NCI-H69 (cell line): ENCODE measurements at regions not wholly inside any gene's neighbourhood (a gene's known extent, or its start where the extent isn't known, plus 50 kb on each side); places are given as distances from the start of the nearest gene placed in this dataset.

ENCODE experiments used
- DNase-seq: peaks from one replicate; lab custom pipeline; 2025; lab: John Stamatoyannopoulos, UW

GRCh38 chrY:21370494-21370893 is 140.6 kb upstream of the RBMY1B start:
- no peak for DNase-seq

DNA sequence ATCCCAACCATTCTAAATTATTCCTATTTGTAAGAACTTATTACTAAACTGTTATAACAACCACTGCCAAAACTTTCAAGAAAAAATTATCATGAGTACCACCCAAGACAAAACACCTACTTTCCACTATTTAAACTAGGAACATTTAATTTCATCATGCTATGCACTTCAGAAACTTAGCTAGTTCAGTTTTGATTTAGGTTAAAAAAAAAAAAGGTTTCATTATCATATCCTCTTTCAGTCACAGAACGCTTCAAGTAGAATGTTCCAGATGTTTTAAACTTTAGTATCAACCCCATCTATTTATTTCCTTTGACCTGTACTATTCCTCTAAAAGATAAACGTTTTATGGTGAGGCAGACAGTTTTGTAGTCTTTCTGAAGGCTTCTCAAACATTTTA is 117.0 kb upstream of the RBMY1B start:
- no peak for DNase-seq

GRCh38 chrY:21422221-21422620 is 88.9 kb upstream of the RBMY1B start:
- DNase-seq: peak; percentile 3

GRCh38 chrY:21440536-21440935 is 70.6 kb upstream of the RBMY1B start:
- no peak for DNase-seq

DNA sequence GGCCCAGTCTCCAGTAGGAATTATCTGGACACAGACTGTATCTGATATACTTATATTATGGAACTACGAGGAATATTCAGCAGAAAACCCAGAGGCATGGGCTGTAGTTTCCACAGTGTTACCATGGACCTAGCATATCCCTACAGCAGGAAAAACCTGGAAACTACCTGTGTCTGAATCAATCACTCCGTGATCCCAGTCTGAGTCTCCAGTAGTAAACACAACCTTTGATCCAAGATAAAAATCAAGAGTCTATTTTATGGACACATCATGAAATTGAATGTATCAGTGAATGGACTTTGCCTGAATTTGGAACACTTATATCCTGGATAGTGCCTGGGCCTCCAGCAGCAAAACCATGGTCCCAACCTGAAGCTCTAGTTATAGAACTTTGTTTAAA is 57.5 kb upstream of the RBMY1B start:
- no peak for DNase-seq

DNA sequence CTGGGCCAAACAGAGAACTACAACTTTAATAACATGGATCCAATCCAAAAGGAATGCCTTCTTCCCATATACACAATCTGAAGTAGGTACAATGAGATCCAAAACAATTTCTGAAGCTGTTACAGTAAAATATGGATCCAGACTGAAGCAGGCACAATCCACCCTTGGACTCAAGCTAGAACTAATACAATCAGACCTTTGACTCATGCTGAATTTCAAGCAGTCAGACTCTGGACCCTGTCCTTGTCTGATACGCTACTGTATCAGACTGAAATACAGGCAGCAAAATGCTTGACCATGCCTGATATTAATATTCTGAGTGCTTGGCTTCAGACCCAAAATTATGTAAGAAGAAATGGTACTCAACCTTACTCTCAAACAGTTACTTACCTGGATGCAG is 57.0 kb upstream of the RBMY1B start:
- DNase-seq: no peak

DNA sequence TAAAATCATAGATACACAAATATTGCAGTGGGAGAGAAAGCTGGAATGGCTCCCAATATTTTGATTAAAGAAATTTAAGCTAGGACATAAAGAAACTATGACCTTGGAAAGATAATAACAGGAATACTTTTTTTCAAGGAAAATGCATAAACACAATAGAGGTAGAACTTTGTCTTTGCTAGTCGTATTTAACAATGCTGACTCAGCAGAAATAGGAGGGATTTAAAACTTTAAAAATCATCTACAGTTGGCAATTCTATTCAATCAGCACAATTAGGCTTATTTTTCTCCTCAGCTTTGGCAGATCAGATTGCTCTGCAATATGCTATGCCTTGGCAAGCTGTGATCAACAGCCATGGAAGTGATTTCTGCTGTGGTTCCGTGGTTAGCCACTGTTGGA is 51.5 kb upstream of the RBMY1B start:
- DNase-seq: no peak
